ENCODE measurements at regions not wholly inside any gene's neighbourhood (a gene's known extent, or its start where the extent isn't known, plus 50 kb on each side); places are given as distances from the start of the nearest gene placed in this dataset.

DNA sequence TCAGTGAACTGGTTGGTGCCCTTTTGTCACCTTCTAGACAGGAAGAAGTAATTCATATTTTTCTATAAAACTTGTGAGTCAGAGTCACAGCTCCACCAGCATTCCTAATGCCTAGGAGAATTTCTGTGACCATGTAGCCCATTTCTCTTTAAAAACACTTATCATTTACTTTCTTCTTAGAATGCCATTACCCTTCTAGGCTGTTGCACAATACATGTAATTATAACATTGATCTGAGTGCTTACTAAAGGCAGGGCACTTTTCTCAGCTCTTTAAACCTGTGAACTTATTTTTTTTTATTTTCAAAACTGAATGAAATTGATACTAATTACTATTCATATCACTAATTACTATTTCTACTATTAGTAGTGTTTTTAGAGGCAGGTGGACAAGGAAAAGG is 373.7 kb downstream of the TLE4 start:
- TF ChIP-seq, protein P1, sequence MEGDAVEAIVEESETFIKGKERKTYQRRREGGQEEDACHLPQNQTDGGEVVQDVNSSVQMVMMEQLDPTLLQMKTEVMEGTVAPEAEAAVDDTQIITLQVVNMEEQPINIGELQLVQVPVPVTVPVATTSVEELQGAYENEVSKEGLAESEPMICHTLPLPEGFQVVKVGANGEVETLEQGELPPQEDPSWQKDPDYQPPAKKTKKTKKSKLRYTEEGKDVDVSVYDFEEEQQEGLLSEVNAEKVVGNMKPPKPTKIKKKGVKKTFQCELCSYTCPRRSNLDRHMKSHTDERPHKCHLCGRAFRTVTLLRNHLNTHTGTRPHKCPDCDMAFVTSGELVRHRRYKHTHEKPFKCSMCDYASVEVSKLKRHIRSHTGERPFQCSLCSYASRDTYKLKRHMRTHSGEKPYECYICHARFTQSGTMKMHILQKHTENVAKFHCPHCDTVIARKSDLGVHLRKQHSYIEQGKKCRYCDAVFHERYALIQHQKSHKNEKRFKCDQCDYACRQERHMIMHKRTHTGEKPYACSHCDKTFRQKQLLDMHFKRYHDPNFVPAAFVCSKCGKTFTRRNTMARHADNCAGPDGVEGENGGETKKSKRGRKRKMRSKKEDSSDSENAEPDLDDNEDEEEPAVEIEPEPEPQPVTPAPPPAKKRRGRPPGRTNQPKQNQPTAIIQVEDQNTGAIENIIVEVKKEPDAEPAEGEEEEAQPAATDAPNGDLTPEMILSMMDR (conservative IDR thresholded peaks at IDR 0.05), result no peak
- TF ChIP-seq EZH2 (IDR thresholded peaks at IDR 0.05; ENCODE audit: low read depth), result no peak
